Stomach (tissue), 4 donors: ENCODE measurements at regions not wholly inside any gene's neighbourhood (a gene's known extent, or its start where the extent isn't known, plus 50 kb on each side); places are given as distances from the start of the nearest gene placed in this dataset.

Source experiments
- CTCF ChIP-seq, 7 experiments: fragments of 450-650 bp in 4 of 7; fragments of 200-600 bp in 3 of 7; sonication (generic) in 3 of 7; IDR thresholded peaks; one replicate each; pipeline ENCODE4 v1.5.1; 2016 to 2019; ENCODE audit warnings: antibody characterized with exemption in 7 of 7, control low read depth in 2 of 7, mild to moderate bottlenecking in 1 of 7
- POLR2A ChIP-seq, 4 donors: fragments of 450-650 bp; IDR thresholded peaks; one replicate each; pipeline ENCODE4 v1.6.1; 2016; ENCODE audit warnings: antibody characterized with exemption in 4 of 4, control low read depth in 2 of 4, mild to moderate bottlenecking in 1 of 4, moderate library complexity in 1 of 4

- TF ChIP-seq POLR2A (IDR thresholded peaks at IDR 0.05) (no peak), CTCF (IDR thresholded peaks at IDR 0.05) (no peak)
These were observed 182.2 kb downstream of the RPLP1 start for GRCh38 chr15:69634860-69635259.
